HepG2 (cell line): ENCODE measurements at regions not wholly inside any gene's neighbourhood (a gene's known extent, or its start where the extent isn't known, plus 50 kb on each side); places are given as distances from the start of the nearest gene placed in this dataset.

ENCODE experiments used
- ATAC-seq: fragments of 200-7000 bp; cut with Tn5 transposase; 3 replicates; pipeline ENCODE4 v1.9.1; 2020; ENCODE audit warnings: mild to moderate bottlenecking, moderate library complexity
- BruUV-seq: library from RNA; stranded (reverse); fragments of 400-500 nt; replicated peaks from 2 replicates; lab custom pipeline; 2021; lab: Mats Ljungman, UMichigan
- CTCF ChIA-PET: fragments of 300-600 bp; formaldehyde crosslinking; extraction: SDS; loops from one replicate; lab custom pipeline; 2021; ENCODE audit warnings: low total read pairs, inconsistent platforms, low intra/inter-chr PET ratio; lab: Yijun Ruan, JAX
- POLR2A ChIA-PET: fragments of 350-600 bp; sonication (Branson Sonifier 250); formaldehyde crosslinking; loops from one replicate; lab custom pipeline; 2020; ENCODE audit warnings: antibody characterized with exemption, inconsistent platforms; lab: Yijun Ruan, JAX
- DNase-seq: peaks from one replicate; pipeline ENCODE4 v3.0.0-alpha.2; 2015; ENCODE audit warnings: low spot score
- FAIRE-seq: peaks from 3 replicates; lab custom pipeline; 2011; peaks lifted over from hg19 to GRCh38; lab: Jason Lieb, UNC
- H2AFZ ChIP-seq: one replicate; pipeline ENCODE4 v1.6.1; 2011; ENCODE audit warnings: low read length, inconsistent platforms
- H3K27ac ChIP-seq: fragments of 300-600 bp; 3 replicates; pipeline ENCODE4 v1.8.0; 2011; ENCODE audit warnings: mixed run types, mild to moderate bottlenecking, mixed read lengths, low read length, inconsistent platforms; ENCODE audit not compliant: insufficient read depth; ENCODE audit errors: extremely low read length
- H3K27me3 ChIP-seq, 2 experiments: fragments of 200-600 bp in 1 of 2; 2 replicates in 1 of 2; 3 replicates in 1 of 2; pipeline versions ENCODE4 v1.6.0 to v1.8.0; 2011; ENCODE audit warnings: low read length in 2 of 2, mild to moderate bottlenecking in 2 of 2, moderate library complexity in 2 of 2, inconsistent platforms in 1 of 2; ENCODE audit not compliant: insufficient read depth in 2 of 2, control insufficient read depth in 1 of 2
- H3K36me3 ChIP-seq, 2 experiments: fragments of 200-600 bp in 1 of 2; replicated peaks in 1 of 2; 2 replicates in 1 of 2; 3 replicates in 1 of 2; pipeline versions ENCODE4 v1.5.1 to v1.8.0; 2011; ENCODE audit warnings: low read length in 2 of 2, inconsistent platforms in 1 of 2; ENCODE audit not compliant: insufficient read depth in 2 of 2, control insufficient read depth in 1 of 2
- H3K4me1 ChIP-seq: 2 replicates; pipeline ENCODE4 v1.5.1; 2012; ENCODE audit warnings: low read length, inconsistent platforms; ENCODE audit not compliant: insufficient read depth
- H3K4me2 ChIP-seq: 2 replicates; pipeline ENCODE4 v1.6.0; 2011; ENCODE audit warnings: low read depth, low read length, inconsistent platforms
- H3K4me3 ChIP-seq, 3 experiments: fragments of 200-600 bp in 1 of 3; sonication (generic), shearing (Covaris generic) in 1 of 3; replicated peaks in 1 of 3; 2 replicates each; pipeline ENCODE4 v1.5.1; 2011 to 2016; ENCODE audit warnings: low read length in 3 of 3, inconsistent platforms in 2 of 3, low read depth in 2 of 3, mild to moderate bottlenecking in 2 of 3, control low read depth in 1 of 3, mixed read lengths in 1 of 3; ENCODE audit not compliant: insufficient read depth in 1 of 3
- H3K79me2 ChIP-seq: one replicate; pipeline ENCODE4 v1.6.1; 2011; ENCODE audit warnings: low read length, inconsistent platforms; ENCODE audit not compliant: insufficient read depth
- H3K9ac ChIP-seq: 2 replicates; pipeline ENCODE4 v1.6.0; 2011; ENCODE audit warnings: mild to moderate bottlenecking, low read depth, low read length, inconsistent platforms; ENCODE audit not compliant: insufficient read depth
- H3K9me3 ChIP-seq: 2 replicates; pipeline ENCODE4 v1.5.1; 2012; ENCODE audit warnings: mild to moderate bottlenecking, low read length
- H4K20me1 ChIP-seq: 2 replicates; pipeline ENCODE4 v1.6.0; 2011; ENCODE audit warnings: inconsistent platforms, mild to moderate bottlenecking, low read length, moderate library complexity; ENCODE audit not compliant: insufficient read depth
- CEBPB ChIP-seq: IDR thresholded peaks from 2 replicates; pipeline ENCODE4 v1.6.1; 2011; ENCODE audit warnings: low read depth, low read length, improper control_type of control experiment, borderline replicate concordance
- CREB3 ChIP-seq: sonication (generic); formaldehyde crosslinking; IDR thresholded peaks from 2 replicates; pipeline ENCODE4 v1.5.0; 2020; ENCODE audit warnings: missing genetic modification reagents
- HMGXB4 ChIP-seq, 2 experiments: sonication (generic) in 1 of 2; formaldehyde crosslinking in 1 of 2; IDR thresholded peaks; 2 replicates each; pipeline versions ENCODE4 v1.4.0 to v1.6.1; 2018 to 2020; ENCODE audit warnings: missing genetic modification reagents in 2 of 2, borderline replicate concordance in 1 of 2, low read depth in 1 of 2, mild to moderate bottlenecking in 1 of 2, missing biosample characterization in 1 of 2
- KDM2A ChIP-seq: sonication (generic); formaldehyde crosslinking; IDR thresholded peaks from 2 replicates; pipeline ENCODE4 v1.4.0; 2020; ENCODE audit warnings: low read depth, missing genetic modification reagents, borderline replicate concordance
- KDM4B ChIP-seq: sonication (generic); formaldehyde crosslinking; IDR thresholded peaks from 2 replicates; pipeline ENCODE4 v1.4.0; 2020; ENCODE audit warnings: missing genetic modification reagents
- MIER2 ChIP-seq: IDR thresholded peaks from 2 replicates; pipeline ENCODE4 v1.6.1; 2016; ENCODE audit warnings: missing biosample characterization, missing genetic modification reagents
- NFKBIZ ChIP-seq: IDR thresholded peaks from 2 replicates; pipeline ENCODE4 v1.6.1; 2018; ENCODE audit warnings: missing genetic modification reagents, missing compliant biosample characterization
- RAD21 ChIP-seq: fragments of 450-650 bp; formaldehyde crosslinking; IDR thresholded peaks from 2 replicates; pipeline ENCODE4 v1.5.0; 2020; ENCODE audit warnings: mild to moderate bottlenecking
- SP1 ChIP-seq, 2 experiments: fragments of 450-650 bp in 1 of 2; sonication (generic) in 1 of 2; formaldehyde crosslinking in 1 of 2; IDR thresholded peaks; 2 replicates each; pipeline versions ENCODE4 v1.4.0 to v1.6.1; 2016 to 2020; ENCODE audit warnings: missing genetic modification reagents in 1 of 2
- ZBTB3 ChIP-seq: sonication (generic); formaldehyde crosslinking; IDR thresholded peaks from 2 replicates; pipeline ENCODE4 v1.4.0; 2020; ENCODE audit warnings: low read depth, mild to moderate bottlenecking, moderate library complexity, missing genetic modification reagents, borderline replicate concordance
- ZIK1 ChIP-seq: sonication (generic); formaldehyde crosslinking; IDR thresholded peaks from 2 replicates; pipeline ENCODE4 v1.5.0; 2020; ENCODE audit warnings: mild to moderate bottlenecking, low read depth, missing genetic modification reagents, borderline replicate concordance
- ZNF143 ChIP-seq: sonication (generic); formaldehyde crosslinking; IDR thresholded peaks from 2 replicates; pipeline ENCODE4 v1.4.0; 2020; ENCODE audit warnings: missing genetic modification reagents
- ZNF382 ChIP-seq: sonication (generic); formaldehyde crosslinking; IDR thresholded peaks from 2 replicates; pipeline ENCODE4 v1.5.0; 2020; ENCODE audit warnings: missing genetic modification reagents, mild to moderate bottlenecking, borderline replicate concordance
- WGBS: methylation state at CpG from one replicate; pipeline ENCODE4 v1.1.6; 2017; ENCODE audit warnings: low lambda C conversion rate; 5-methylcytosine and 5-hydroxymethylcytosine counted together
- in situ Hi-C: cut with HindIII; loops from 2 replicates; pipeline ENCODE4 v1.10.0; 2017; ENCODE audit warnings: low pct_unique_long_range_greater_than_20kb; ENCODE audit not compliant: extremely low pct_ligation_motif_present
- intact Hi-C: fragments of 100-400 bp; cut with micrococcal nuclease; formaldehyde crosslinking; loops from one replicate; pipeline ENCODE4 v1.10.0; 2022; ENCODE audit not compliant: unreplicated experiment

GRCh38 chr18:69128978-69129377 lies 271.7 kb upstream of the DOK6 start:
- Histone ChIP-seq H3K4me3 (no peak overlapping the region), H3K9me3 (peaks cover 6% of the 10 kb centered on the region; the same call in 1 of the 2 replicates), H3K9ac (no peak overlapping the region), H3K4me1 (no peaks in the 10 kb centered on the region), H4K20me1 (no peaks in the 10 kb centered on the region), H3K27me3 (no peaks in the 10 kb centered on the region), H2AFZ (no peak overlapping the region), H3K27ac (no peak overlapping the region), H3K36me3 (no peaks in the 10 kb centered on the region), H3K4me2 (no peak overlapping the region), H3K79me2 (no peaks in the 10 kb centered on the region)
- ChIA-PET POLR2A (no interaction called here), CTCF (no interaction called here)
- intact Hi-C loops (no loop called here), in situ Hi-C loops (no loop called here)
- BruUV-seq = no TSS peak
- ATAC-seq = no peak
- no peak for TF ChIP-seq CREB3 (CRISPR knock-in tag)
- no peak for TF ChIP-seq ZIK1
- TF ChIP-seq RAD21 (CRISPR knock-in tag) = no peak
- TF ChIP-seq KDM4B = no peak
- TF ChIP-seq ZNF143 = no peak
- no peak for TF ChIP-seq NFKBIZ
- TF ChIP-seq KDM2A = no peak
- TF ChIP-seq HMGXB4 (CRISPR knock-in tag; IDR thresholded peaks at IDR 0.05; ENCODE audit: borderline replicate concordance in 1 of 2, low read depth in 1 of 2) = no peak
- TF ChIP-seq CEBPB = no peak
- TF ChIP-seq SP1 (IDR thresholded peaks at IDR 0.05) = no peak
- no peak for TF ChIP-seq SP1 (CRISPR knock-in tag; IDR thresholded peaks at IDR 0.05)
- TF ChIP-seq ZBTB3 (CRISPR knock-in tag) = no peak
- TF ChIP-seq ZNF382 = no peak
- no peak for TF ChIP-seq MIER2 (CRISPR knock-in tag)
- 30% methylated on average over 3 of the region's 3 CpGs for WGBS
- no peak for DNase-seq
- FAIRE-seq = no peak
